ENCODE measurements at regions not wholly inside any gene's neighbourhood (a gene's known extent, or its start where the extent isn't known, plus 50 kb on each side); places are given as distances from the start of the nearest gene placed in this dataset.

DNA sequence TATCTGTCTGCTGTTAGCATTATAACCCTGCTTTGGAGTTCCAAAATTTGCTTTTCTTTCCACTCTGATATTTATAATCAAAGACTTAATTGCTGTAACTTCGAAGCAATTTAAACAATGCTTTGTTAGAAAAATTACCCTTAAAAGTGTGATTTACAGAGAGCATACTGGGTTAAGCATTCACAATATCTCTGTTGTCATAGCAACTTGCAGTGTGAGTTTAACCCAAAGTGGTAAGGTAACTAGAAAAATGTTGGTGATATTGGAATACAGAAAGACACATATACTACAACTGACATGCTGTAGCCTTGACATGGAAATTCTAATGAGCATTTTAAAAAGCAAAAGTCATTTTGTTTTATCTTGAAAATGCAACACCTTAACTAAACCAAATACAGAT, 70.4 kb upstream of the SMLR1 start:
- H3K27me3 ChIP-seq (replicated peaks; ENCODE audit: insufficient read depth, low read length), result no peaks in the 10 kb centered on the region
- H3K9me3 ChIP-seq (replicated peaks; ENCODE audit: insufficient read depth, low read length), result no peaks in the 10 kb centered on the region
- H3K4me2 ChIP-seq (ENCODE audit: low read depth, low read length), result no peak overlapping the region
- no peaks in the 10 kb centered on the region for H3F3A ChIP-seq (ENCODE audit: insufficient read depth, low read length)
- H3K36me3 ChIP-seq (replicated peaks; ENCODE audit: insufficient read depth, low read length), result no peaks in the 10 kb centered on the region
- H4K20me1 ChIP-seq (ENCODE audit: insufficient read depth, low read length), result no peaks in the 10 kb centered on the region
- no peak for TF ChIP-seq CTCF (IDR thresholded peaks at IDR 0.05; ENCODE audit: low read length)
- TF ChIP-seq EZH2 (optimal IDR thresholded peaks at IDR 0.05; ENCODE audit: low read depth, low read length), result no peak
- no peak for TF ChIP-seq EZH2phosphoT487 (IDR thresholded peaks at IDR 0.05; ENCODE audit: low read length)
- no peaks in the 10 kb centered on the region for H3K4me1 ChIP-seq (ENCODE audit: low read length)
- DNase-seq, result no peak
- H3K27ac ChIP-seq (ENCODE audit: low read length), result no peak overlapping the region
- H3K9me2 ChIP-seq (replicated peaks; ENCODE audit: insufficient read depth, low read length), result no peaks in the 10 kb centered on the region
- H3K9ac ChIP-seq (ENCODE audit: low read length), result no peak overlapping the region
- no peaks in the 10 kb centered on the region for H3K79me2 ChIP-seq (ENCODE audit: low read length)
- no peak overlapping the region for H2AFZ ChIP-seq (ENCODE audit: low read length)
- no peak overlapping the region for H3K4me3 ChIP-seq (ENCODE audit: low read length)

- DNase-seq, result no peak
- no peak overlapping the region for H3K4me2 ChIP-seq (ENCODE audit: low read depth, low read length)
Observed at GRCh38 chr6:130758813-130759212, 68.4 kb upstream of the SMLR1 start.

DNA sequence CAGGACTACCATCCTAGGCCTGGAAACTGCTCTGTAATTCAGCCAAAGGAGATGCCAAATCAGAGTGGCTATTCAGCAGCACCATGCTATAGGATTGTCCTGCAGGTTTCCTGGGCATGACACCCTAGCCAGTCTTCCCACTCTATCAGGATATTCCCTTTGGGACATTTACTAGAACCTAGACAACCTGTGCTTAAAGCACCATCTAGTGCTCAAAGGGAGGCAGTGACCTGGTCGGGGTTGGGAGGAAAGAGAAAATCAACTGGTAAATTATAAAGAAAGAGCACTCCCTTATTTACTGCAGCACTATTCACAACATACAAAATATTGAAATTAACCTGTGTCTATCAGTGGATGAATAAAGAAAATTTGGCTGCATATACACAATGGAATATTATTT, 67.2 kb upstream of the SMLR1 start:
- Histone ChIP-seq H3F3A (ENCODE audit: insufficient read depth, low read length) (no peaks in the 10 kb centered on the region), H3K36me3 (replicated peaks; ENCODE audit: insufficient read depth, low read length) (no peaks in the 10 kb centered on the region), H3K4me1 (ENCODE audit: low read length) (no peaks in the 10 kb centered on the region), H3K9me3 (replicated peaks; ENCODE audit: insufficient read depth, low read length) (no peaks in the 10 kb centered on the region), H3K4me3 (ENCODE audit: low read length) (no peak overlapping the region), H3K9me2 (replicated peaks; ENCODE audit: insufficient read depth, low read length) (no peaks in the 10 kb centered on the region), H3K79me2 (ENCODE audit: low read length) (no peaks in the 10 kb centered on the region), H4K20me1 (ENCODE audit: insufficient read depth, low read length) (no peaks in the 10 kb centered on the region), H2AFZ (ENCODE audit: low read length) (no peak overlapping the region), H3K27me3 (replicated peaks; ENCODE audit: insufficient read depth, low read length) (no peaks in the 10 kb centered on the region), H3K9ac (ENCODE audit: low read length) (no peak overlapping the region), H3K27ac (ENCODE audit: low read length) (no peak overlapping the region), H3K4me2 (ENCODE audit: low read depth, low read length) (no peak overlapping the region)
- peak; percentile 68 for TF ChIP-seq CTCF (IDR thresholded peaks at IDR 0.05; ENCODE audit: low read length)
- TF ChIP-seq EZH2 (optimal IDR thresholded peaks at IDR 0.05; ENCODE audit: low read depth, low read length), result no peak
- peak; percentile 14 for DNase-seq

More at GRCh38 chr6:130758813-130759212, 68.4 kb upstream of the SMLR1 start:
- no peaks in the 10 kb centered on the region for H3K9me2 ChIP-seq (replicated peaks; ENCODE audit: insufficient read depth, low read length)
- no peaks in the 10 kb centered on the region for H3K9me3 ChIP-seq (replicated peaks; ENCODE audit: insufficient read depth, low read length)
- no peaks in the 10 kb centered on the region for H3F3A ChIP-seq (ENCODE audit: insufficient read depth, low read length)
- H3K9ac ChIP-seq (ENCODE audit: low read length), result no peak overlapping the region
- H2AFZ ChIP-seq (ENCODE audit: low read length), result no peak overlapping the region
- no peaks in the 10 kb centered on the region for H3K27me3 ChIP-seq (replicated peaks; ENCODE audit: insufficient read depth, low read length)
- no peak overlapping the region for H3K4me3 ChIP-seq (ENCODE audit: low read length)
- H3K27ac ChIP-seq (ENCODE audit: low read length), result no peak overlapping the region
- H3K79me2 ChIP-seq (ENCODE audit: low read length), result no peaks in the 10 kb centered on the region
- no peaks in the 10 kb centered on the region for H3K4me1 ChIP-seq (ENCODE audit: low read length)
- no peaks in the 10 kb centered on the region for H4K20me1 ChIP-seq (ENCODE audit: insufficient read depth, low read length)
- H3K36me3 ChIP-seq (replicated peaks; ENCODE audit: insufficient read depth, low read length), result no peaks in the 10 kb centered on the region
- TF ChIP-seq CTCF (IDR thresholded peaks at IDR 0.05; ENCODE audit: low read length) (no peak), EZH2phosphoT487 (IDR thresholded peaks at IDR 0.05; ENCODE audit: low read length) (no peak), EZH2 (optimal IDR thresholded peaks at IDR 0.05; ENCODE audit: low read depth, low read length) (no peak)

Measured in MM.1S (cell line).